Endodermal cell (in vitro differentiated cells): ENCODE measurements at regions not wholly inside any gene's neighbourhood (a gene's known extent, or its start where the extent isn't known, plus 50 kb on each side); places are given as distances from the start of the nearest gene placed in this dataset.

Experiments
- DNase-seq: peaks from one replicate; pipeline ENCODE4 v3.0.0-alpha.2; 2017
- H3K27ac ChIP-seq: 2 replicates; pipeline ENCODE4 v1.5.1; 2013; ENCODE audit warnings: mild to moderate bottlenecking, low read depth, low read length, moderate library complexity
- H3K27me3 ChIP-seq: 2 replicates; pipeline ENCODE4 v1.6.1; 2013; ENCODE audit warnings: mild to moderate bottlenecking, low read length, moderate library complexity; ENCODE audit not compliant: insufficient read depth, control insufficient read depth, poor library complexity, severe bottlenecking
- H3K36me3 ChIP-seq: 2 replicates; pipeline ENCODE4 v1.7.0; 2013; ENCODE audit warnings: mild to moderate bottlenecking, low read length, moderate library complexity; ENCODE audit not compliant: control insufficient read depth, insufficient read depth
- H3K4me1 ChIP-seq: one replicate; pipeline ENCODE4 v1.7.0; 2013; ENCODE audit warnings: low read length; ENCODE audit not compliant: control insufficient read depth, insufficient read depth
- H3K4me3 ChIP-seq: 2 replicates; pipeline ENCODE4 v1.5.1; 2013; ENCODE audit warnings: mild to moderate bottlenecking, low read length, moderate library complexity
- H3K9ac ChIP-seq: 2 replicates; pipeline ENCODE4 v1.6.1; 2013; ENCODE audit warnings: mild to moderate bottlenecking, low read length, moderate library complexity; ENCODE audit not compliant: poor library complexity, severe bottlenecking; ENCODE audit errors: extremely low read depth
- H3K9me3 ChIP-seq: 2 replicates; pipeline ENCODE4 v1.6.1; 2013; ENCODE audit warnings: mild to moderate bottlenecking, low read length, moderate library complexity; ENCODE audit not compliant: control insufficient read depth
- H3K27ac Mint-ChIP-seq: 2 replicates; pipeline ENCODE4 v1.8.0; 2020; ENCODE audit warnings: mixed read lengths
- H3K27me3 Mint-ChIP-seq: 2 replicates; pipeline ENCODE4 v1.8.0; 2021; ENCODE audit warnings: mild to moderate bottlenecking, mixed read lengths; ENCODE audit not compliant: insufficient read depth
- H3K36me3 Mint-ChIP-seq: 2 replicates; pipeline ENCODE4 v1.8.0; 2020; ENCODE audit warnings: low read depth, mixed read lengths
- H3K4me1 Mint-ChIP-seq: 2 replicates; pipeline ENCODE4 v1.8.0; 2020; ENCODE audit warnings: mixed read lengths
- H3K4me3 Mint-ChIP-seq: 2 replicates; pipeline ENCODE4 v1.8.0; 2020; ENCODE audit warnings: mild to moderate bottlenecking, moderate library complexity, mixed read lengths
- H3K9me3 Mint-ChIP-seq: 2 replicates; pipeline ENCODE4 v1.8.0; 2020; ENCODE audit warnings: mild to moderate bottlenecking, mixed read lengths
- CTCF ChIP-seq: fragments of 200-600 bp; sonication (generic); conservative IDR thresholded peaks from 2 replicates; pipeline ENCODE4 v1.5.0; 2021; ENCODE audit warnings: antibody characterized with exemption, mild to moderate bottlenecking
- WGBS, 2 experiments: methylation state at CpG; one replicate each; pipeline versions ENCODE4 v1.1.5 to v1.1.7; 2013; ENCODE audit warnings: missing lambda C conversion rate in 2 of 2, mixed read lengths in 1 of 2; ENCODE audit not compliant: insufficient coverage in 1 of 2, insufficient read length in 1 of 2; 5-methylcytosine and 5-hydroxymethylcytosine counted together

GRCh38 chr3:181635141-181635540 is 76.6 kb upstream of the SOX2 start:
- Histone ChIP-seq H3K36me3 (no peaks in the 10 kb centered on the region), H3K9me3 (no peaks in the 10 kb centered on the region), H3K4me3 (no peak overlapping the region), H3K27me3 (no peaks in the 10 kb centered on the region), H3K27ac (no peak overlapping the region), H3K9ac (no peak overlapping the region), H3K4me1 (no peaks in the 10 kb centered on the region)
- H3K9me3 Mint-ChIP-seq: no peaks in the 10 kb centered on the region
- H3K4me3 Mint-ChIP-seq: no peak overlapping the region
- H3K27me3 Mint-ChIP-seq: no peaks in the 10 kb centered on the region
- DNase-seq: no peak
- TF ChIP-seq CTCF: no peak
- H3K4me1 Mint-ChIP-seq: peaks cover 2% of the 10 kb centered on the region
- H3K36me3 Mint-ChIP-seq: no peaks in the 10 kb centered on the region
- 67 to 90% methylated on average over 1 to 4 of the region's 4 CpGs for WGBS, 2 experiments
- H3K27ac Mint-ChIP-seq: no peak overlapping the region

DNA sequence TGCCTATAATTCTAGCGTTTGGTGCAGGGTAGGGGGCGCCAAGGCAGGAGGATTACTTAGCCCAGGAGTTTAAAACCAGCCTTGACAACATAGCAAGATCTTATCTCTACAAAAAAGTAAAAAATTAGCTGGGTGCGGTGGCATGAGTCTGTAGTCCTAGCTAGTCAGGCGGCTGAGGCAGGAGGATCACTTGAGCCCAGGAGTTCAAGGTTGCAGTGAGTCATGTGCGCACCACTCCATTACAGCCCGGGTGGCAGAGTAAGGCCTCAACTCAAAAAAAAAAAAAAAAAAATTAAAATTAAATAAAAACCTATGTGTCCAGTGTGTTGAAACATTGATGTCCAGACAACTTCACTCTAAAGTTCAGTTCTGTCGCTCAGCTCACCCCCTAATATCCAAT is 78.2 kb upstream of the SOX2 start:
- 90 to 95% methylated on average over 2 to 5 of the region's 7 CpGs for WGBS, 2 experiments
- Histone ChIP-seq H3K27me3 (no peaks in the 10 kb centered on the region), H3K27ac (no peak overlapping the region), H3K9ac (no peak overlapping the region), H3K4me1 (no peaks in the 10 kb centered on the region), H3K9me3 (no peaks in the 10 kb centered on the region), H3K4me3 (no peak overlapping the region), H3K36me3 (no peaks in the 10 kb centered on the region)
- no peak for DNase-seq
- no peaks in the 10 kb centered on the region for H3K9me3 Mint-ChIP-seq
- H3K4me3 Mint-ChIP-seq: no peak overlapping the region
- peaks cover 2% of the 10 kb centered on the region for H3K4me1 Mint-ChIP-seq
- H3K36me3 Mint-ChIP-seq: no peaks in the 10 kb centered on the region
- H3K27me3 Mint-ChIP-seq: no peaks in the 10 kb centered on the region
- H3K27ac Mint-ChIP-seq: no peak overlapping the region
- peak; percentile 37 for TF ChIP-seq CTCF

DNA sequence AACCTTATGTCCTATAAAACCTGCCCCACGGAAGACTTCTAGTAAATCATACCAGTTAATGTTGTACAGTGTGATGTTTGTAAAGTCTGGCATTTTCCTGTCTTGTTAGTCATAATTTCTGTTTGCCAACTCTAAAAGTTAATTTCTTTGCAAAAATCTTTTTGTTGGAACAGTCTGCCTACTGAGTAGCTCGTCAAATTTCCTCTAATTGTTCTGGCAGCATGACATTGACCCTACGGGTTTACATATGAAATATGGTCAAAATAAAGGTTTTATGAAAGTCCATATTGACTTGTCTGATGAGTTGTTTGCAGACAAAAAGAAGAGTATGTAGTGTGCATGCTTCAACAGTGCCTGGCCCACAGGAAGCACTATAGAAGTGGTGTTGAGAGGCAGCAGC is 79.8 kb upstream of the SOX2 start:
- H3K36me3 Mint-ChIP-seq: no peaks in the 10 kb centered on the region
- Histone ChIP-seq H3K9ac (no peak overlapping the region), H3K9me3 (no peaks in the 10 kb centered on the region), H3K27ac (no peak overlapping the region), H3K4me3 (no peak overlapping the region), H3K36me3 (no peaks in the 10 kb centered on the region), H3K27me3 (no peaks in the 10 kb centered on the region), H3K4me1 (no peaks in the 10 kb centered on the region)
- peaks cover 2% of the 10 kb centered on the region for H3K4me1 Mint-ChIP-seq
- H3K27ac Mint-ChIP-seq: no peak overlapping the region
- no peaks in the 10 kb centered on the region for H3K9me3 Mint-ChIP-seq
- no peak for DNase-seq
- no peaks in the 10 kb centered on the region for H3K27me3 Mint-ChIP-seq
- no peak overlapping the region for H3K4me3 Mint-ChIP-seq
- TF ChIP-seq CTCF: no peak
- WGBS, 2 experiments: 91 to 100% methylated on average over 2 to 3 of the region's 3 CpGs
